ENCODE measurements at regions not wholly inside any gene's neighbourhood (a gene's known extent, or its start where the extent isn't known, plus 50 kb on each side); places are given as distances from the start of the nearest gene placed in this dataset.
"Not testable (repeated sequence)": the region's sequence is repeated elsewhere in the genome, so short reads cannot be mapped to it uniquely, and the experiment has no call there.

DNA sequence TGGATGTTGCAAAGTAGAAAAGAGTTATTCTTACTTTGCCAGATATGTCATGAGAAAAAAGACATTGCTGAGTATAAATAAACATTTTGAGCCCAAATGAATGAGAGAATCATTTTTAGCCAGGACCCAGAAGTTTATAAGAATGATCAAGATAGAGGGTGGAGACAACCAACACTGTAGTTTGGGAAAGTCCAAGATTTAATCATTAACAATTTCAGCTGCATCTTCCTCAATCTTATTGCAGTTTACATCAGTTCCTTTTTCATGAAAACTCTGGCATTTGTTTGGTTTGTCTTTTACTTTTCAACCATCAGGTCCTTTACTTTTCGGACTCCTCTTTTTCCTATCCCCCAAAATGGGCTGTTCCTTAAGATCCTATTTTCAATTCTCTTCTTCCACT, 645.9 kb downstream of the ANKRD50 start:
- no peak for DNase-seq
- Mint-ChIP-seq H3K9me3 (peaks cover 12% of the 10 kb centered on the region), H3K27ac (no peak overlapping the region), H3K4me1 (no peaks in the 10 kb centered on the region), H3K4me3 (no peak overlapping the region), H3K36me3 (ENCODE audit: low read depth) (no peaks in the 10 kb centered on the region), H3K27me3 (no peaks in the 10 kb centered on the region)
- POLR2A ChIA-PET: no interaction called here
- CTCF ChIA-PET: no interaction called here

DNA sequence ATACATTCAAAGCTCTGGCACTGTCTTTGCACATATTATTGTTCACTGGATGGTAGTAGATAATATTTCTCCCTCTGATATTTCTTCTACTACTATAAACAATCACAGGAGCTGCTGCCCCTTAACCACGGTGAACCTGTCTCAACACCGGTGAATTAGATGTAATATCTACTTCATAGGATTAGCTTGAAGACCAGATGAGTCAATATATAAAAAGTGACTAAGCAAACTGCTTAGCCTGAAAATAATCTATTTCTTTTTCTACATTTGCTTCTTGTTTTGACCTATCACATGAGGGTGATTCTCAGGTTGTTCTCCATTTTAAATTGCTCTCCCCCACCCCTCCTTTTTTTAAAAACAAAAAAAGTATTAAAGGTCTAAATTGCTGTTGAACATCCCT, 645.5 kb downstream of the ANKRD50 start:
- Mint-ChIP-seq H3K36me3 (ENCODE audit: low read depth) (no peaks in the 10 kb centered on the region), H3K4me3 (no peak overlapping the region), H3K27ac (no peak overlapping the region), H3K27me3 (no peaks in the 10 kb centered on the region), H3K4me1 (no peaks in the 10 kb centered on the region), H3K9me3 (peaks cover 15% of the 10 kb centered on the region)
- POLR2A ChIA-PET: no interaction called here
- DNase-seq: no peak
- CTCF ChIA-PET: no interaction called here

DNA sequence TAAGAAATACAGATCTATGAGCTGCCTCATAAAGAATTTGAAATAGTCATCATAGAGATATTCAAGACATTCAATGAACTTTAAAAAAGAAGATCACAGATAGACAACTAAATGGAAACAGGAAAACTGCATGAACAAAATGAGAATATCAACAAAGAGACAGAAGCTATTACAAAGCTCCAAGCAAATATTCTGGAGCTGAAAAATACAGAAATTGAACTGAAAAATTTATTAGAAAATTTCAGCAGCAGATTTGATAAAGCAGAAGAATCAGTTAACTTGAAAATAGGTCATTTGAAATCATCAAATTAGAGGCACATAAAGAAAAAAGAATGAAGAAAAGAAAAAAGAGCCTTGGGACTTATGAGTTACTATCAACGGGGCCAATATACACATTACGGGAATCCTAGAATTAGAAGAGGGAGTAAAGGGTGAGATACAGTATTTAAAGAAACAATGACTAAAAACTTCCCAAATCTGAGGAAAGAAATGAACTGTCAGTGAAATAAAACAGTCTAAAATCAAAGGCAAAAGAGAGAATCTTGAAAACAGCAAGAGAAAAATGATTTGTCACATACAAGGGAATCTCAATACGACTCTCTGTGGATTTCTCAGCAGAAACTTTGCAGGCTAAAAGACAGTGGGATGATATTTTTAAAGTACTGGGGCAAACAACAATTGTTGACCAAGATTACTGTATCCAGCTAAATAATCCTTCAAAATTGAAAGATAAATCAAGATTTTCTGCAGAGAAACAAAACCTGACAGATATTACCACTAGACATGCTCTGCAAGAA, 641.6 kb downstream of the ANKRD50 start:
- peaks cover 15% of the 10 kb centered on the region for H3K9me3 Mint-ChIP-seq
- no peak overlapping the region for H3K27ac Mint-ChIP-seq
- DNase-seq: no peak
- ChIA-PET CTCF (no interaction called here), POLR2A (no interaction called here)
- no peaks in the 10 kb centered on the region for H3K36me3 Mint-ChIP-seq (ENCODE audit: low read depth)
- no peaks in the 10 kb centered on the region for H3K4me1 Mint-ChIP-seq
- no peak overlapping the region for H3K4me3 Mint-ChIP-seq
- H3K27me3 Mint-ChIP-seq: no peaks in the 10 kb centered on the region

DNA sequence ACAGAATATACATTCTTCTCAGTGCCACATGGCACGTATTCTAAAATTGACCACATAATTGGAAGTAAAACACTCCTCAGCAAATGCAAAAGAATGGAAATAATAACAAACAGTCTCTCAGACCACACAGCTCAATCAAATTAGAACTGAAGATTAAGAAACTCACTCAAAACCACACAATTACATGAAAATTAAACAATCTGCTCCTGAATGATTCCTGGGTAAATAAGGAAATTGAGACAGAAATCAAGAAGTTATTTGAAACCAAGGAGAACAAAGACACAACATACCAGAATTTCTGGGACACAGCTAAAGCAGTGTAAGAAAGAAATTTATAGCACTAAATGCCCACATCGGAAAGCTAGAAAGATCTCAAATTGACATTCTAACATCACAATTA, 637.3 kb downstream of the ANKRD50 start:
- CTCF ChIA-PET: interaction anchor here (1.0 kb wide), 1 partner anchor 9 kb away, joined by 3 read pairs; no protein-coding TSS in a partner anchor
- H3K27me3 Mint-ChIP-seq; H3K4me3 Mint-ChIP-seq; DNase-seq; POLR2A ChIA-PET; H3K36me3 Mint-ChIP-seq (ENCODE audit: low read depth); H3K4me1 Mint-ChIP-seq; H3K27ac Mint-ChIP-seq: not testable (repeated sequence)
- H3K9me3 Mint-ChIP-seq: peaks cover 15% of the 10 kb centered on the region

DNA sequence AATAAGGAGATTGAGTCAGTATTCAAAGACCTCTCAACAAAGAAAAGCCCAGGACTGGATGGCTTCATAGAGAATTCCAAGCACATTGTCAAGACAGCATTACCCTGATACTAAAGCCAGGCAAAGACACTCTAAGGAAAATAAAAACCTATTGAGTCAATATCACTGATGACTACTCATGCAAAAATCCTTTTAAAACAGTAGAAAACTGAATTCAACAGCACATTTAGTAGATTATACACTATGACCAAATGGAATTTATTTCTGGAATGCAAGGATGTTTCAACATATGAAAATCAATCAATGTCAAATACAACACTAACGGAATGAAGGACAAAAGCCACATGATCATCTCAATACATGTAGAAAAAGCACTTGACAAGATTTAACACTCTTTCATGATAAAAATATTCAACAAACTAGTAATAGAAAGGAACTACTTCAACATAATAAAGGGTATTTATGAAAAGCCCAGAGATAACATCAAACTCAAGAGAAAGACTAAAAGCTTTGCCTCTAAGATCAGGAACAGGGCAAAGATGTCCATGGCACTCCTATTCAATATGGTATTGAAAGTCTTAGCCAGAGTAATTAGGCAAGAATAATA, 633.3 kb downstream of the ANKRD50 start:
- Mint-ChIP-seq H3K27me3 (no peaks in the 10 kb centered on the region), H3K4me3 (no peak overlapping the region), H3K27ac (no peak overlapping the region), H3K36me3 (ENCODE audit: low read depth) (no peaks in the 10 kb centered on the region), H3K9me3 (no peaks in the 10 kb centered on the region), H3K4me1 (no peaks in the 10 kb centered on the region)
- POLR2A ChIA-PET: no interaction called here
- no peak for DNase-seq
- CTCF ChIA-PET: no interaction called here

DNA sequence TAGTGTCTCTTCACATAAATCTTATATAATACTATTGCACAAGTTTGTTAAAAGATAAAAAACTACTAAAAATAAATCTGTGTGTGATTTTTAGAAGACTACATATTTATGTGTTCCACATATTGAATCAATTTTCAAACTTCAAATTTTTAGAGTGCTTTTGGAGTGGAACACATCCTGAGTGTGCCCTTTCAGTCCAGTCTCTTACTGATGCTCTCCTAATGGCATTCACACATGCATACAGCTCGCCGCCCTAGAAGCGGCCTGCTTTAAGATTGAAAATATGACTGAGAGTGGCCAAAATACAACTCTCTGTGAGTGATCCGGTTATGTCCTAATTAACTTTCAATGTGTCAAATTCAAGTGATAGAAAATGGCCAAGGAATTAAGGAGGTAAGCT, 628.8 kb downstream of the ANKRD50 start:
- H3K9me3 Mint-ChIP-seq: no peaks in the 10 kb centered on the region
- H3K4me1 Mint-ChIP-seq: no peaks in the 10 kb centered on the region
- H3K27ac Mint-ChIP-seq: no peak overlapping the region
- CTCF ChIA-PET: interaction anchor here (1.3 kb wide), 1 partner anchor 8 kb away, joined by 3 read pairs; no protein-coding TSS in a partner anchor
- POLR2A ChIA-PET: no interaction called here
- DNase-seq: no peak
- no peaks in the 10 kb centered on the region for H3K36me3 Mint-ChIP-seq (ENCODE audit: low read depth)
- no peak overlapping the region for H3K4me3 Mint-ChIP-seq
- H3K27me3 Mint-ChIP-seq: no peaks in the 10 kb centered on the region

DNA sequence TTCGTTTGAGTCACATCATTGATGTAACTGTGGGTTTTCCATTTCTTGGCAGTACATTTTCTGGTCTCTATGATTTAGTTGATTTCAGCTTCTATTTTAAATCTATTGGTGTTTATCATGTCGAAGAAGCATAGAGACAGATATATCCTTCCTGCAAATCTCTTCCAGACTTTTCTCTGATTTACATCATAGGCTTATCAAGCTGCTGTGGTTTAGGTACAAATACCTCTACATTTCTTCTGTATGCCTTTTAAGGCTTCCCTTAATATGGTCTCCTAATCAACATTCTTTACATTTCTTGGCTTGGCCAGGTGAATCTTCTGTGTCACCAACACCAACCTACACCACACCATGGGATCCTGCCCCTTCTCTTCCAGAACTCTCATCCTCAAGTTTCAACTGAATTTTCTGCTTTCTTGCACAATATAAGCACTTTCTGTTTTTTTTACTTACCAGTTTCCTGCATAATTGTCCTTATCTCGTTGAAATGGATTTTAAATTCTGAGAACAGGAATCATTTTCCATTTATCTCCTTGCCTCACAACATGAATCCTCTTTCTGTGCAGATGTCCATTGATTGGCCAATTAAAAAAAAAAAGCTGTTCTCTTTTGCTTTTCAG, 626.9 kb downstream of the ANKRD50 start:
- Mint-ChIP-seq H3K4me1 (no peaks in the 10 kb centered on the region), H3K9me3 (no peaks in the 10 kb centered on the region), H3K27me3 (no peaks in the 10 kb centered on the region), H3K4me3 (no peak overlapping the region), H3K36me3 (ENCODE audit: low read depth) (no peaks in the 10 kb centered on the region), H3K27ac (no peak overlapping the region)
- DNase-seq: no peak
- ChIA-PET POLR2A (no interaction called here), CTCF (no interaction called here)

DNA sequence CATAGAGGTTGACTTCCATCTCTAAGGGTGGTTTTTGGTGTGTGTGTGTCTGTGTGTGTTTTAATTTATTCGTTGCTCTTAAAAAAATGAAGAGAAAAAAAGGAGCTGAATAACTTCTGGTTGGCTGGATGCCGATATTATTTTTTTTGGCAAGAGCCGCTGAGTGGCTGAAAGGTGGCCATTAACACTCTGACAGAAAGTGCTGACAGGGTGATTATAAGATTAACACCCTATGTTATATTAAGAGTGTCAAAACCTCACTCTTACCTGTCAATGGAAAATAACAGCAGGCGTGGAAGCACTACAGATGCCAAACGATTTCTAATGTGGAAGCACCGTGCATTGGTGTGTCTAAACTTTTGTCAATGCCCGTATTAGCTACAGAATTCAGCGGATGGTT, 622.5 kb downstream of the ANKRD50 start:
- CTCF ChIA-PET: no interaction called here
- H3K4me3 Mint-ChIP-seq: no peak overlapping the region
- POLR2A ChIA-PET: no interaction called here
- no peaks in the 10 kb centered on the region for H3K36me3 Mint-ChIP-seq (ENCODE audit: low read depth)
- no peaks in the 10 kb centered on the region for H3K27me3 Mint-ChIP-seq
- H3K9me3 Mint-ChIP-seq: no peaks in the 10 kb centered on the region
- H3K27ac Mint-ChIP-seq: no peak overlapping the region
- no peak for DNase-seq
- no peaks in the 10 kb centered on the region for H3K4me1 Mint-ChIP-seq

DNA sequence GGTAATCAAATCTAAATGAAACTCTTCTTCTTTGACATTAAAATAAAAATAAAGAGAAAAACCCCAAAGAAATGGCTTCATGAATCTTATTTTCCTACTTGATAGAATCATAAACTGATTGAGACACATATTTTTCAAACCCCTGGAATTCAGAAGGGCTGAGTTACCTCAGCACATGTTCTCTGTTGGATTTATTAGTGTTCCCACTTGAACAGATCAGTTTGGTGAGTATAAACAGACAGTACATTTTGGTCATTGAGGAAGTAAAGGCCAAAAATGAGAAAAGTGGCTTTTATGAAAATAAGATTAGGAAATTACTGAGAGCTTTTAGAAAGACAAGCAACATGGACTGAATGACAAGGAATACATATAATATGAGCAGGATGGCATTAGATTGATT, 620.4 kb downstream of the ANKRD50 start:
- ChIA-PET POLR2A (no interaction called here), CTCF (no interaction called here)
- H3K27me3 Mint-ChIP-seq: no peaks in the 10 kb centered on the region
- no peak for DNase-seq
- no peaks in the 10 kb centered on the region for H3K4me1 Mint-ChIP-seq
- no peaks in the 10 kb centered on the region for H3K9me3 Mint-ChIP-seq
- no peak overlapping the region for H3K27ac Mint-ChIP-seq
- no peaks in the 10 kb centered on the region for H3K36me3 Mint-ChIP-seq (ENCODE audit: low read depth)
- H3K4me3 Mint-ChIP-seq: no peak overlapping the region

DNA sequence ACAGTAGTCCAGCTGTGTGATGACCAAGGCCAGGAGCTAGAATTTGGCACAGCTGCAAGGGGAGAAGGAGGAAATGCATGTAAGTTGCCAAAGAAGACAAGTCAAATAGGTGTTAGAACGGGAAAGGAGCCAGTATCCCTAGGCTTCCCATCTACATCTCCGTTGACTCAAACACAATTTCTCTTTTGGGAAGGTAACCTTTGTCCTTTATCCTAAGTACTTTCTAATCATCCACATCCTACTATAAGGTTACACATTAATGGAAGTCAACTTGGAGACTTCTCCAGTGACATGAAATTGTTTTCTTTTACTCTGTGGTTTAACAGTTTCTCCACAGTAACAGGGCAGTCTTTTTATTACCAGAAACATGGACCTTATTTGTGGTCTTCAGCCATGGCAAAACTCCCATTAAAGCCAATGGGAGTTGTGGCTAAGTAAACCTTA, 620.0 kb downstream of the ANKRD50 start:
- DNase-seq: no peak
- H3K4me3 Mint-ChIP-seq: no peak overlapping the region
- no peaks in the 10 kb centered on the region for H3K4me1 Mint-ChIP-seq
- no peak overlapping the region for H3K27ac Mint-ChIP-seq
- no peaks in the 10 kb centered on the region for H3K27me3 Mint-ChIP-seq
- ChIA-PET CTCF (no interaction called here), POLR2A (no interaction called here)
- H3K36me3 Mint-ChIP-seq (ENCODE audit: low read depth): no peaks in the 10 kb centered on the region
- H3K9me3 Mint-ChIP-seq: no peaks in the 10 kb centered on the region

DNA sequence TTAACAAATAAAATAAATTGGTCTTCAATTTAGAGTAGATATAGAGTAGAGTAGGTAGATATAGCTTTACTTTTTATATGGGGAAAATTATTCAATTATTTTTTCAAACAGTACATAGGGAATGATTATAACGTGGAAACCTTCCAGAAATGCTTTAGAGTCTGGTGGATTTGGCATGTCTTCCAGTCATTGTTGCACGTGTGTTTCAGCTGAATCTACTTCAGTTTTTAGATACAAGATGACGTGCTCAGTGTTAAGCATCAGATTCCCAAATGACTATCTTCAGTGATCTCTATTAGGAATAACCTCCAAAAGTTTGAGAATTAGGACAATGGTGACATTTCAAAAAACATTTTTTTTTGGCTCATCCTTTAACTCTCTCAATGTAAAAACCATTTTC, 616.9 kb downstream of the ANKRD50 start:
- no peak for DNase-seq
- Mint-ChIP-seq H3K27ac (no peak overlapping the region), H3K9me3 (no peaks in the 10 kb centered on the region), H3K36me3 (ENCODE audit: low read depth) (no peaks in the 10 kb centered on the region), H3K4me1 (no peaks in the 10 kb centered on the region), H3K27me3 (no peaks in the 10 kb centered on the region), H3K4me3 (no peak overlapping the region)
- ChIA-PET CTCF (no interaction called here), POLR2A (no interaction called here)

DNA sequence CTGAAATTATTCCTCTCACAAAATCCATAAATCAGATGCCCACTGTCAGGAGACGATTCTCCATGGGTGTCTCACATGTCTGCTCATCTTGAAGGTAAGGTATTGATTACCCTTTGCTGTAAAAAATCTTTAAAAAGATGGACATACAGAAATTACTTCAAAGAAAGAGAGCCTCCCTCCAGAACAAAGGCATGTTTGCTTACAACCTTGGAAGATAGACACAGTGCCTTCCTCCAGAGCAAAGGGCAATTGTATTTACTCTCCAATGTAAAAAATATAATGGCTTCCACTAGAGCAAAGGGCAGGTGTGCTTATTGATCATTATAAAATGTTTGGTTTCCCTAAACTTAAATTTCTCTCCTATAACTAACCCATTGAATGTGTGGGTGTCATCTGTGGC, 616.2 kb downstream of the ANKRD50 start:
- no peak for DNase-seq
- no peaks in the 10 kb centered on the region for H3K36me3 Mint-ChIP-seq (ENCODE audit: low read depth)
- H3K4me3 Mint-ChIP-seq: no peak overlapping the region
- H3K9me3 Mint-ChIP-seq: no peaks in the 10 kb centered on the region
- H3K4me1 Mint-ChIP-seq: no peaks in the 10 kb centered on the region
- no peak overlapping the region for H3K27ac Mint-ChIP-seq
- ChIA-PET CTCF (no interaction called here), POLR2A (no interaction called here)
- H3K27me3 Mint-ChIP-seq: no peaks in the 10 kb centered on the region

DNA sequence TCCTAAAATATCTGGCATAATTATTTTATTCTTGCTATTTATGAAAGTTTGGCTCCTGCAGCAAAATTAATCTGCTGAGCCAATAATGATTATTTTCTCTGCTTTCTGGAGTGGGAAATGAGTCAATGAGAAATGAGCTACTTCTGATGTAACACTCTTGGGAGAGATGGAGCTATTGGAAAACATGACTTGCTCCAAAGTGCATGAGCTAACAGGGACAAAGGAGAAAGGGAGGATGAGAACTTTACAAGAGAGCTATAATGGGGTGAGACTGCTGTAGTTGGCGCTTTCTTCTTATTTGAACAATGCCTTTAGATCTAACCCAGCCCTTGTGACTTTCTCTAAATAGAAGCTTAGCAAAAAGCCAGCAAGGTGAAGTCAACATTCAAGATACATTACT, 615.1 kb downstream of the ANKRD50 start:
- CTCF ChIA-PET: no interaction called here
- POLR2A ChIA-PET: no interaction called here

DNA sequence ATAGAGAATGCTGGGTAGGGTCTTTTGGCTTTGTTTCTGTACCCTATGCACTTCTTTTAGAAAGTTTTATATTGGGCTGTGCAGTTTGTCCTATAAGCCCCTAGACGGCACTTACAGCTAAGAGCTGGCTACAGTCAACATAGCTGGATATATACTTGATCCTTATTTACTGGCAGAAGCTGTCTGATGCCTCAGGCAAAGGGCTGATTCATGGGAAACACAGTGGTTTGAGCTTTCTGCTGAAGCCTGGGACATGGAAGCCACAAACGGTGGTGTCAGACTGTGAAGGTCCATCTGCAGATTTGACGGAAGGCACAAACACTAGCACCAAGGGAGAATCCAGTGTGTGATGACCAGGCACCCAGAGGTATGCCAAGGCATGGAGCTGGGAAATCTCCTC, 608.4 kb downstream of the ANKRD50 start:
- H3K27ac Mint-ChIP-seq: no peak overlapping the region
- CTCF ChIA-PET: no interaction called here
- no peak for DNase-seq
- H3K4me3 Mint-ChIP-seq: no peak overlapping the region
- H3K36me3 Mint-ChIP-seq (ENCODE audit: low read depth): no peaks in the 10 kb centered on the region
- no peaks in the 10 kb centered on the region for H3K27me3 Mint-ChIP-seq
- no peaks in the 10 kb centered on the region for H3K4me1 Mint-ChIP-seq
- H3K9me3 Mint-ChIP-seq: no peaks in the 10 kb centered on the region
- POLR2A ChIA-PET: no interaction called here

More for the DNA sequence above, 615.1 kb downstream of the ANKRD50 start:
- DNase-seq: no peak
- Mint-ChIP-seq H3K4me1 (no peaks in the 10 kb centered on the region), H3K36me3 (ENCODE audit: low read depth) (no peaks in the 10 kb centered on the region), H3K9me3 (no peaks in the 10 kb centered on the region), H3K4me3 (no peak overlapping the region), H3K27ac (no peak overlapping the region), H3K27me3 (no peaks in the 10 kb centered on the region)
